ENCODE measurements at regions not wholly inside any gene's neighbourhood (a gene's known extent, or its start where the extent isn't known, plus 50 kb on each side); places are given as distances from the start of the nearest gene placed in this dataset.

GRCh38 chr2:193810533-193810932 is 1615.8 kb upstream of the TMEFF2 start:
- no peak for DNase-seq

GRCh38 chr2:193808877-193809276 is 1614.1 kb upstream of the TMEFF2 start:
- DNase-seq: no peak

- DNase-seq: no peak
Measured at GRCh38 chr2:193806088-193806774, 1611.5 kb upstream of the TMEFF2 start.

- peak in 1 of 3 experiments; percentile 20 for DNase-seq
Measured at GRCh38 chr2:193796847-193797246, 1602.1 kb upstream of the TMEFF2 start.

- DNase-seq: no peak
Measured at GRCh38 chr2:193793914-193794313, 1599.2 kb upstream of the TMEFF2 start.

GRCh38 chr2:193783681-193784080 is 1588.9 kb upstream of the TMEFF2 start:
- DNase-seq: no peak

- no peak for DNase-seq
Measured at GRCh38 chr2:193778293-193778692, 1583.6 kb upstream of the TMEFF2 start.

GRCh38 chr2:193776988-193777387 is 1582.3 kb upstream of the TMEFF2 start:
- peak in 2 of 3 experiments; percentile 26 to 58 for DNase-seq

GRCh38 chr2:193774166-193774565 is 1579.4 kb upstream of the TMEFF2 start:
- DNase-seq: no peak

- DNase-seq: peak in 1 of 3 experiments; percentile 18
Measured at GRCh38 chr2:193751299-193751698, 1556.6 kb upstream of the TMEFF2 start.

GRCh38 chr2:193749485-193749884 is 1554.8 kb upstream of the TMEFF2 start:
- no peak for DNase-seq

GRCh38 chr2:193743089-193743488 is 1548.4 kb upstream of the TMEFF2 start:
- DNase-seq: peak in 2 of 3 experiments; percentile 52 to 95

GRCh38 chr2:193738892-193739291 is 1544.2 kb upstream of the TMEFF2 start:
- DNase-seq: no peak

- no peak for DNase-seq
Measured at GRCh38 chr2:193712912-193713311, 1518.2 kb upstream of the TMEFF2 start.

- DNase-seq: no peak
Measured at GRCh38 chr2:193703411-193703810, 1508.7 kb upstream of the TMEFF2 start.

- no peak for DNase-seq
Measured at GRCh38 chr2:193701484-193701883, 1506.8 kb upstream of the TMEFF2 start.

- peak in 2 of 3 experiments; percentile 28 to 63 for DNase-seq
Measured at GRCh38 chr2:193695367-193695766, 1500.6 kb upstream of the TMEFF2 start.

GRCh38 chr2:193693758-193694157 is 1499.0 kb upstream of the TMEFF2 start:
- DNase-seq: peak in 2 of 3 experiments; percentile 52 to 89

- no peak for DNase-seq
Measured at GRCh38 chr2:193690572-193690971, 1495.8 kb upstream of the TMEFF2 start.

- no peak for DNase-seq
Measured at GRCh38 chr2:193687195-193687594, 1492.5 kb upstream of the TMEFF2 start.

- peak in 2 of 3 experiments; percentile 1 to 7 for DNase-seq
Measured at GRCh38 chr2:193679847-193680246, 1485.1 kb upstream of the TMEFF2 start.

GRCh38 chr2:193670478-193670877 is 1475.7 kb upstream of the TMEFF2 start:
- no peak for DNase-seq

GRCh38 chr2:193668557-193669323 is 1474.0 kb upstream of the TMEFF2 start:
- DNase-seq: no peak

- no peak for DNase-seq
Measured at GRCh38 chr2:193627927-193628272, 1433.2 kb upstream of the TMEFF2 start.

Measured in NCI-H1417 (cell line).